HEK293 (cell line): ENCODE measurements at regions not wholly inside any gene's neighbourhood (a gene's known extent, or its start where the extent isn't known, plus 50 kb on each side); places are given as distances from the start of the nearest gene placed in this dataset.

Experiments used
- CTCF ChIP-seq: fragments of 450-650 bp; formaldehyde crosslinking; IDR thresholded peaks from 2 replicates; pipeline ENCODE4 v1.5.1; 2016; ENCODE audit warnings: missing biosample characterization, missing genetic modification characterization
- SP2 ChIP-seq: fragments of 450-650 bp; formaldehyde crosslinking; IDR thresholded peaks from 2 replicates; pipeline ENCODE4 v1.5.1; 2016; ENCODE audit warnings: missing biosample characterization, missing genetic modification characterization
- YY1 ChIP-seq: fragments of 450-650 bp; formaldehyde crosslinking; IDR thresholded peaks from 2 replicates; pipeline ENCODE4 v1.5.1; 2018; ENCODE audit warnings: missing biosample characterization, missing genetic modification characterization
- ZBTB8A ChIP-seq: fragments of 450-650 bp; formaldehyde crosslinking; IDR thresholded peaks from 2 replicates; pipeline ENCODE4 v1.5.1; 2016; ENCODE audit warnings: missing biosample characterization, missing genetic modification characterization
- ZNF621 ChIP-seq: fragments of 450-650 bp; formaldehyde crosslinking; IDR thresholded peaks from 2 replicates; pipeline ENCODE4 v1.5.1; 2017; ENCODE audit warnings: missing biosample characterization, missing genetic modification characterization
- ZSCAN5A ChIP-seq: fragments of 450-650 bp; formaldehyde crosslinking; IDR thresholded peaks from 2 replicates; pipeline ENCODE4 v1.5.1; 2016; ENCODE audit warnings: missing biosample characterization, missing genetic modification characterization

- no peak for TF ChIP-seq ZNF621 (tag by site-specific recombination)
- TF ChIP-seq SP2: no peak
- no peak for TF ChIP-seq ZBTB8A
- TF ChIP-seq ZSCAN5A (tag by site-specific recombination): no peak
- TF ChIP-seq YY1 (tag by site-specific recombination): no peak
- no peak for TF ChIP-seq CTCF (tag by site-specific recombination)
Measured at GRCh38 chr13:53141336-53141735, 112.7 kb downstream of the OLFM4 start.
